NCI-H1694 treated with DMSO at 0.1 percent for 48 hours (cell line): ENCODE measurements at regions not wholly inside any gene's neighbourhood (a gene's known extent, or its start where the extent isn't known, plus 50 kb on each side); places are given as distances from the start of the nearest gene placed in this dataset.
"Not testable (repeated sequence)": the region's sequence is repeated elsewhere in the genome, so short reads cannot be mapped to it uniquely, and the experiment has no call there.

Experiments used
- DNase-seq: peaks from one replicate; lab custom pipeline; 2025; lab: John Stamatoyannopoulos, UW

GRCh38 chr20:5492937-5493336 is 117.9 kb downstream of the GPCPD1 start:
- no peak for DNase-seq

GRCh38 chr20:5491455-5491854 is 119.4 kb downstream of the GPCPD1 start:
- DNase-seq = no peak

- DNase-seq = no peak
Measured at GRCh38 chr20:5489601-5490000, 121.2 kb downstream of the GPCPD1 start.

- DNase-seq = no peak
Measured at GRCh38 chr20:5488823-5489222, 122.0 kb downstream of the GPCPD1 start.

GRCh38 chr20:5486377-5487054 is 124.3 kb downstream of the GPCPD1 start:
- DNase-seq = no peak

- DNase-seq = no peak
Measured at GRCh38 chr20:5484926-5485325, 125.9 kb downstream of the GPCPD1 start.

- DNase-seq = no peak
Measured at GRCh38 chr20:5484346-5484745, 126.5 kb downstream of the GPCPD1 start.

GRCh38 chr20:5482791-5483190 is 128.0 kb downstream of the GPCPD1 start:
- no peak for DNase-seq

GRCh38 chr20:5481872-5482271 is 128.9 kb downstream of the GPCPD1 start:
- DNase-seq = no peak

GRCh38 chr20:5480824-5481600 is 129.8 kb downstream of the GPCPD1 start:
- DNase-seq = no peak

GRCh38 chr20:5474646-5475550 is 135.9 kb downstream of the GPCPD1 start:
- DNase-seq = no peak

- DNase-seq = not testable (repeated sequence)
Measured at GRCh38 chr20:5471866-5472265, 138.9 kb downstream of the GPCPD1 start.

GRCh38 chr20:5471368-5471767 is 139.4 kb downstream of the GPCPD1 start:
- DNase-seq = no peak

GRCh38 chr20:5470943-5471342 is 139.9 kb downstream of the GPCPD1 start:
- DNase-seq = no peak

- no peak for DNase-seq
Measured at GRCh38 chr20:5470458-5470857, 140.3 kb downstream of the GPCPD1 start.

GRCh38 chr20:5469111-5469510 is 141.7 kb downstream of the GPCPD1 start:
- DNase-seq = no peak

- no peak for DNase-seq
Measured at GRCh38 chr20:5467086-5467485, 143.7 kb downstream of the GPCPD1 start.

- DNase-seq = no peak
Measured at GRCh38 chr20:5465604-5465927, 145.2 kb downstream of the GPCPD1 start.

- DNase-seq = no peak
Measured at GRCh38 chr20:5464901-5465603, 145.8 kb downstream of the GPCPD1 start.

- peak; percentile 40 for DNase-seq
Measured at GRCh38 chr20:5463007-5463686, 146.4 kb upstream of the PROKR2 start.

GRCh38 chr20:5453745-5454144 is 137.0 kb upstream of the PROKR2 start:
- not testable (repeated sequence) for DNase-seq
